Neural progenitor cell (in vitro differentiated cells): ENCODE measurements at regions not wholly inside any gene's neighbourhood (a gene's known extent, or its start where the extent isn't known, plus 50 kb on each side); places are given as distances from the start of the nearest gene placed in this dataset.

ENCODE experiments used
- DNase-seq: peaks from one replicate; pipeline ENCODE4 v3.0.0-alpha.2; 2016; ENCODE audit warnings: low spot score
- H2AFZ ChIP-seq: fragments of 200-600 bp; sonication (generic); replicated peaks from 2 replicates; pipeline ENCODE4 v1.6.1; 2016; ENCODE audit warnings: antibody characterized with exemption
- H3F3A ChIP-seq: fragments of 200-600 bp; sonication (generic); 2 replicates; pipeline ENCODE4 v1.6.1; 2016; ENCODE audit warnings: antibody characterized with exemption, low read depth
- H3K27ac ChIP-seq: fragments of 200-600 bp; sonication (generic); 2 replicates; pipeline ENCODE4 v1.5.1; 2016; ENCODE audit warnings: mild to moderate bottlenecking
- H3K27me3 ChIP-seq: fragments of 200-600 bp; sonication (generic); 2 replicates; pipeline ENCODE4 v1.6.1; 2016; ENCODE audit warnings: mild to moderate bottlenecking, moderate library complexity
- H3K36me3 ChIP-seq: fragments of 200-600 bp; sonication (generic); 2 replicates; pipeline ENCODE4 v1.5.1; 2016
- H3K4me1 ChIP-seq: fragments of 200-600 bp; sonication (generic); 2 replicates; pipeline ENCODE4 v1.6.1; 2016; ENCODE audit warnings: mixed run types
- H3K4me2 ChIP-seq: fragments of 200-600 bp; sonication (generic); 2 replicates; pipeline ENCODE4 v1.6.1; 2016
- H3K4me3 ChIP-seq: fragments of 200-600 bp; sonication (generic); 2 replicates; pipeline ENCODE4 v1.5.1; 2016
- H3K79me2 ChIP-seq: fragments of 200-600 bp; sonication (generic); 2 replicates; pipeline ENCODE4 v1.6.1; 2016; ENCODE audit warnings: low read depth
- H3K9ac ChIP-seq: fragments of 200-600 bp; sonication (generic); 2 replicates; pipeline ENCODE4 v1.6.1; 2016
- H3K9me3 ChIP-seq: fragments of 200-600 bp; sonication (generic); 2 replicates; pipeline ENCODE4 v1.5.1; 2016; ENCODE audit warnings: low read depth
- H4K20me1 ChIP-seq: fragments of 200-600 bp; sonication (generic); 2 replicates; pipeline ENCODE4 v1.6.1; 2016; ENCODE audit warnings: low read depth
- H3K27ac Mint-ChIP-seq: 3 replicates; pipeline ENCODE4 v1.8.0; 2021; ENCODE audit warnings: mixed read lengths
- H3K27me3 Mint-ChIP-seq: 2 replicates; pipeline ENCODE4 v1.8.0; 2022; ENCODE audit warnings: low read depth, mild to moderate bottlenecking, inconsistent platforms, moderate library complexity, mixed read lengths; ENCODE audit not compliant: insufficient read depth
- H3K36me3 Mint-ChIP-seq: 3 replicates; pipeline ENCODE4 v1.8.0; 2021; ENCODE audit warnings: mixed read lengths
- H3K4me1 Mint-ChIP-seq: 3 replicates; pipeline ENCODE4 v1.8.0; 2021; ENCODE audit warnings: mixed read lengths
- H3K4me3 Mint-ChIP-seq: 3 replicates; pipeline ENCODE4 v1.8.0; 2021; ENCODE audit warnings: mild to moderate bottlenecking, moderate library complexity, mixed read lengths
- H3K9me3 Mint-ChIP-seq: 3 replicates; pipeline ENCODE4 v1.8.0; 2020; ENCODE audit warnings: mixed read lengths
- CTCF ChIP-seq: fragments of 200-600 bp; sonication (generic); IDR thresholded peaks from 2 replicates; pipeline ENCODE4 v1.5.1; 2017; ENCODE audit warnings: antibody characterized with exemption, mild to moderate bottlenecking
- EZH2 ChIP-seq: fragments of 200-600 bp; sonication (generic); IDR thresholded peaks from 2 replicates; pipeline ENCODE4 v1.6.1; 2017; ENCODE audit warnings: antibody characterized with exemption, mild to moderate bottlenecking, moderate library complexity
- EZH2phosphoT487 ChIP-seq: fragments of 200-600 bp; sonication (generic); IDR thresholded peaks from 2 replicates; pipeline ENCODE4 v1.6.1; 2017; ENCODE audit warnings: antibody characterized with exemption

DNA sequence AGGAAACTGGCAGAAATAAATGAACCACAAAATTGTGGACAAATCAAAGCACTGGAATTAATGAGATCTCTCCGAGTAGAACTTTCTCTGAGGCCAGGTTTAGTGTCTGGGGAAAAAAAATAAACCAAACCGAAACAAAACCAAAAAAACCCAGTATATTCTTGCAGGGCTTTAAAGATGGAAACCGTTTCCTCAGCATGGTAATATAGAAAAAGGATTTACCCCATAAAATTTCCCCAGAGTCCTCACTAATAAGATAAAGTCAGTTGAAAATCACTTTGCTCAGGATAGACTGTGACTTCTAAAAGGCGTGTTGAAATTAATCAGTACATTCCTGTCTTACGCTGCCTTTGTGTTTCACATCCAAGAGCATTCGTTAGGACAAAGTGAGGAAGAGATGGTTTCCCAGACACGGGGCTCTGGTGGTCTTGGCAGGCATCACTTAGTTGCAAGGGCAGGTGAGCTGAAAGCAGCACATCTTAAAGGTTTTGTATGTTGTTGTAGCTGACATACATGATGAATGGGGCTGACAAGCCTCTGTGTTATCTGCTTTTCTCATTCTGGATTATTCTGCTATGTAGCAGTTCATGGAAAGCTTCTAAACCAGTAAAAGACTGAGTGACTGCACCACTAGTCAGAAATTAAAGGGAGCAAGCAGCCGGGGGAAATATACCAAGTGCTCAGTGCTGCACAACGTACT, 85.2 kb upstream of the PRL start:
- Histone ChIP-seq H3K9ac (no peak overlapping the region), H3F3A (no peaks in the 10 kb centered on the region), H3K4me2 (no peak overlapping the region), H4K20me1 (no peaks in the 10 kb centered on the region), H3K27ac (no peak overlapping the region), H3K4me1 (no peaks in the 10 kb centered on the region), H2AFZ (peak overlapping the region; percentile 6), H3K4me3 (no peak overlapping the region), H3K79me2 (no peaks in the 10 kb centered on the region), H3K9me3 (no peaks in the 10 kb centered on the region), H3K27me3 (no peaks in the 10 kb centered on the region), H3K36me3 (no peaks in the 10 kb centered on the region)
- DNase-seq: no peak
- H3K4me1 Mint-ChIP-seq: peaks cover 8% of the 10 kb centered on the region
- H3K9me3 Mint-ChIP-seq: peaks cover 24% of the 10 kb centered on the region
- H3K36me3 Mint-ChIP-seq: no peaks in the 10 kb centered on the region
- H3K27me3 Mint-ChIP-seq: peaks cover 2% of the 10 kb centered on the region
- H3K4me3 Mint-ChIP-seq: no peak overlapping the region
- no peak overlapping the region for H3K27ac Mint-ChIP-seq
- no peak for TF ChIP-seq EZH2
- no peak for TF ChIP-seq CTCF
- no peak for TF ChIP-seq EZH2phosphoT487

DNA sequence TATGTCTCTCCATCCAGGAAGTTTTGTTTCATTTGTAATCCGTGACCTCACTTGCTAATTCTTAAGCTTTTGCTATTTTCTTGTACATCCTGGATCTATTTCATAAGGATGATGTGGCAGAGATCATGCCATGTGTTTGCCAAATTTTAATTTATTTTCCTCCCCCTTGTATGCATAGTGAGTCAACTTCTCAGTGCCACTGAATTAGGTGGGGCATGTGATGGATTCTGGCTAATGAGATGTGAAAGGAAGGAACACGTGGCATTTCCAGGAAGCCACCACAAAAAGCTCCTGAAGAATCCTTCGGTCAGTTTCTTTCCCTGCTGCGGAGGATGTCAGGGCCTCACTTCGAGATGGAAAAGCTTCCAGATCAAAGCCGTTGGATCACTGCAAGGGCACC, 86.2 kb upstream of the PRL start:
- peaks cover 3% of the 10 kb centered on the region for H3K36me3 Mint-ChIP-seq
- Histone ChIP-seq H4K20me1 (no peaks in the 10 kb centered on the region), H3K4me3 (no peak overlapping the region), H2AFZ (no peak overlapping the region), H3K4me2 (no peak overlapping the region), H3F3A (no peaks in the 10 kb centered on the region), H3K27me3 (no peaks in the 10 kb centered on the region), H3K79me2 (no peaks in the 10 kb centered on the region), H3K27ac (no peak overlapping the region), H3K9ac (no peak overlapping the region), H3K4me1 (no peaks in the 10 kb centered on the region), H3K9me3 (no peaks in the 10 kb centered on the region), H3K36me3 (no peaks in the 10 kb centered on the region)
- H3K27ac Mint-ChIP-seq: no peak overlapping the region
- TF ChIP-seq CTCF: no peak
- no peak for TF ChIP-seq EZH2
- TF ChIP-seq EZH2phosphoT487: no peak
- H3K9me3 Mint-ChIP-seq: peaks cover 28% of the 10 kb centered on the region
- H3K4me1 Mint-ChIP-seq: peaks cover 8% of the 10 kb centered on the region
- no peaks in the 10 kb centered on the region for H3K27me3 Mint-ChIP-seq
- H3K4me3 Mint-ChIP-seq: no peak overlapping the region
- DNase-seq: no peak

DNA sequence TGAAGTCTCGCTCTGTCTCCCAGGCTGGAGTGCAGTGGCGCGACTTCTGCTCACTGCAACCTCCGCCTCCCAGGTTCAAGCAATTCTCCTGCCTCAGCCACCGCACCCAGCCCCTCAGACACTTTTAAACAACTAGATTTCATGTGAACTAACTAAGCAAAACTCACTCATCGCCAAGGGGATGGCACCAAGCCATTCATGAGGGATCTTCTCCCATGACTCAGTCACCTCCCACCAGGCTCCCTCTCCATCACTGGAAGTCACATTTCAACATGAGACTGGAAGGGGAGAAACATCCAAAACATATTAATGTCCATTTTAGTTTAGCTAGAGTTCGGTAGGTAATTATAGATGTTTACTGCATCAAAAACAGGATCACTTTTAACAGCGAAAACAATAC, 95.9 kb upstream of the PRL start:
- no peak for DNase-seq

More for the DNA sequence above, 95.9 kb upstream of the PRL start:
- TF ChIP-seq EZH2phosphoT487 (no peak), EZH2 (no peak), CTCF (no peak)
- Histone ChIP-seq H3K36me3 (no peaks in the 10 kb centered on the region), H3K9ac (no peak overlapping the region), H3K27me3 (no peaks in the 10 kb centered on the region), H3K27ac (no peak overlapping the region), H3K4me3 (no peak overlapping the region), H3K4me2 (no peak overlapping the region), H3K79me2 (no peaks in the 10 kb centered on the region), H3K9me3 (no peaks in the 10 kb centered on the region), H3F3A (no peaks in the 10 kb centered on the region), H3K4me1 (no peaks in the 10 kb centered on the region), H4K20me1 (no peaks in the 10 kb centered on the region), H2AFZ (no peak overlapping the region)
- no peaks in the 10 kb centered on the region for H3K27me3 Mint-ChIP-seq
- H3K27ac Mint-ChIP-seq: no peak overlapping the region
- peaks cover 9% of the 10 kb centered on the region for H3K36me3 Mint-ChIP-seq
- no peak overlapping the region for H3K4me3 Mint-ChIP-seq
- peaks cover 11% of the 10 kb centered on the region for H3K9me3 Mint-ChIP-seq
- peaks cover 6% of the 10 kb centered on the region for H3K4me1 Mint-ChIP-seq
